GM18519 (cell line): ENCODE measurements at regions not wholly inside any gene's neighbourhood (a gene's known extent, or its start where the extent isn't known, plus 50 kb on each side); places are given as distances from the start of the nearest gene placed in this dataset.

ENCODE experiments used
- ATAC-seq: cut with Tn5 transposase; IDR thresholded peaks from one replicate; pipeline ENCODE4 v1.9.1; 2021; ENCODE audit warnings: mild to moderate bottlenecking, moderate library complexity; ENCODE audit not compliant: unreplicated experiment, low FRiP score

- no peak for ATAC-seq
These were observed 139.5 kb downstream of the KIF18A start for GRCh38 chr11:27968461-27968860.

- no peak for ATAC-seq
These were observed 142.4 kb downstream of the KIF18A start for GRCh38 chr11:27965559-27965958.

DNA sequence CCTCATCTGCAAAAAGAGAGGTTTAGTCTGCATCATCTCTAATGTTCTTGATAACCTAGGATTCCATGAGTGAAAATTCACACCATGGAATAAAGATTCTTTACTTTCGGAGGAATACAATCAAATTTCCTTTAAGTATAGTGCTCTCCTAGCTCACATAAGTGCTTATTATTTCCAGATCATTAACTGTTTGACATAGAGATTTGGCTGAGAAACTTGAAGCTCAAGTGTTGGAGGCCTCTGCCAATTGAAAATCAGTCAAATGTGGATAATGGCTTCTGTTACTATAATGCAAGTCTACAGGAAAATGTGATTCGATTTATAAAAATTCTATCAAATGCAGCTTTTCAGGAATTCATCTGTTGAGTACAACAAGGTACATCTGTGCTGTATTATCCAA lies 144.6 kb downstream of the KIF18A start:
- ATAC-seq: no peak

GRCh38 chr11:27949951-27950738 lies 157.8 kb downstream of the KIF18A start:
- ATAC-seq: no peak

- ATAC-seq: no peak
These were observed 162.6 kb downstream of the KIF18A start for GRCh38 chr11:27945348-27945747.

DNA sequence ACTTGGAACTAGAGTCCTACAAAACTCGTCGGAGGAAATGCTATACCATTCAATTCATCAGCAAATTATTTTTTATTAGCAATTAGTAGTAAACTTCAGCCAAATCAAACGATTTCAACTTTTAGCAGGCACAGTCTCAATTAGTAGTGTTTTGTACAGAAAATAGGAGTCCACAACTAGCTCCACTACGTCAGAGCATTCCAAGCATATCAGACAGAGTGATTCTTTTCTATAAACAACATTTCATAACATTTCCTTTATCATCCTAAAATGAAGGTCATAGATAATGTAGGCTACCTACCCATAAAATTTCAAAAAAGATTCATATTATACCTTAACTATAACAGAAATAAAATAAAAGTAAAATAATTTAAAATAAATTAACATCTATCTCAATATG lies 169.9 kb downstream of the KIF18A start:
- ATAC-seq: no peak

DNA sequence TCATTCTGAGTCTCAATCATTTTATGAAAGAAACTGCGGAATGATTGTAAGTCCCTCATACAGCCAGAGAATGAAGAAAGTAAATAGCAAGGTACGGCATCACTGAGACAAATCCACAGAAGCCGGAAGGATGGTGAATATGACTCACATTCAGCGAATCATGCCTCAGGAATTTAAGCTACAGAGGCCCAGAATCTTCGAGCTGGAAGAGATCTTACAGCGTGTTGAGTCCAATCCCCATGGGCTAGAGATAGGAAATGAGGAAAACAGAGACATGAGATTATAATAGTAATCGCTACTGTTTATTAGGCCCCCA lies 173.2 kb downstream of the KIF18A start:
- ATAC-seq: no peak

DNA sequence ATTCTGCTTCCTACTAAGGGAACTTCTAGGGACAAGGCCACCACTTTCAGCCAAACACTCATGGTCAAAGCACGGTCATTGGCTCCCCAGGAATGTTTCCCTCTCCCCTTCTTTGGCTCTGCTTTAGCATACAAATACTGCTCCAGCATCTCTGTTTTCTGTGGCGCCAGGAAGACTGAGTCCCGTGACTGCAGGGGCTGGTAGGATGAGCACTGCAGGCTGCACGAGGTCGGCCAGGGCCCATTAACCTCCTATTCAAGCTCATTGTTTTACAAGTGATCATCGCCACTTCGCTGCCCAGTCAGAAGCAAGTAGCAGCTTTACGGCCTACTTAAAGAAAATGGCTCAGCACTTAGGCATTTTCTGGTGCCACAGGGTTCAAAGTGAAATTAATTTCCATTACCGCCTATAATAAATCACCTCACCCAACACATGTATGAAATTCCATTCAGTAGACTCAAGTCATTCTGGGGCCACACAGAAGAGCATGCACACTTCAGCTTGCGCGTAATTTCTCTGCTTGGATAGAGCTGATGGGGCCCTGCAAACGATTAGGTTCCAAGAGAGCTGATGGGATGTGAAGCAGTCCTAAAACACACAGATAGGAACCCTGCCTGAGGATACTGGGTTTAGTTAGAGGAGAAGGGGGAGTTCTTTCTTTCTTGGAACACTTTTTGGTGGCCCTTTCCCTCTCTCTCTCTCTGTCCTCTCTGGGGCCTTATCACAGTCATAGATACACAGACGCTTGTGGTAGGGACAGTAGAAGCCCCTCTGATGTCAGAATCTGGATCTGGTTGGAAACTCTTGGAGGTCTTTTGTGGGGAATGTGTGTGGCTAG lies 173.7 kb downstream of the KIF18A start:
- ATAC-seq: no peak

GRCh38 chr11:27931770-27932169 lies 176.2 kb downstream of the KIF18A start:
- no peak for ATAC-seq

DNA sequence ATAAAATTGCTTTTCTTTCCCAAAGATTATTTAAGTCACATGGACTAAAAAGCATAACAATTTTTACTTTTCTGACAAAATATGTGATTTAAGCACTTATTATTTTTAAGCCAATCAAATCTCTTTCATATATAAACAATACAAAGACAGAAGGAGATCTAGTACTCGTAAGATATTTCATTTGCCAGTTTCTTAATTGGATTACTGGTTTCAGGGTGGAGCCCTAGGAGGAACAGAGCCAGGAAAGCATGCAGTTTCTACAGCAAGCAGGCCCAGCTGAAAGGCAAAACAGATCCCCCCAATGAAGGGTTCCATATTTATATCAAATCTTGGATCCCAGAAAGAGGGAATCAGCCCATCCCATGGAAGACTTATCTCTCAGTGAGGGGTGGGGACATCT lies 177.0 kb downstream of the KIF18A start:
- no peak for ATAC-seq

GRCh38 chr11:27928809-27929208 lies 179.1 kb downstream of the KIF18A start:
- no peak for ATAC-seq

DNA sequence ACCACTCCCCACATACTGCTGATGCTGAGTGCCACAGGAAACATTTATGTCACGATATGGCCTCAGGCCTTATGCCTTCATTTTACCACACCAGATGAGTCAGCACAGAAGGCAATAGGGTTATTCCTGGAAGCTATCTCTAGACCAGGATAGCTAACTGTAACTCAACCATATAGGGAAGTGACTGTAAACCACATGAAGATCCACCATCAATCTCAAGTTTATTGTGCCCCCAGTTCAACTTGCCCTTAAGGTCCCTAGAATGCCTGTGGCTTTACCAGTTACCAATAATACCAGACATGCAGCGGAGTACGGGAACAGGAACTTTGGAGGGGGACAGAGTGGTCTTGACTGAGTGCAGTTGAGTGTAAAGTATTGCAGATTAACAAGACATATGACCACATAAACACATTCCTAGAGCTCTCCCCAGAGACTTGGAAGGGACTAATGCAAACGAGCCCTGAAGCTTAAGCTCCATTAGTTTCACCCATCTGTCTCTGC lies 180.9 kb downstream of the KIF18A start:
- no peak for ATAC-seq

DNA sequence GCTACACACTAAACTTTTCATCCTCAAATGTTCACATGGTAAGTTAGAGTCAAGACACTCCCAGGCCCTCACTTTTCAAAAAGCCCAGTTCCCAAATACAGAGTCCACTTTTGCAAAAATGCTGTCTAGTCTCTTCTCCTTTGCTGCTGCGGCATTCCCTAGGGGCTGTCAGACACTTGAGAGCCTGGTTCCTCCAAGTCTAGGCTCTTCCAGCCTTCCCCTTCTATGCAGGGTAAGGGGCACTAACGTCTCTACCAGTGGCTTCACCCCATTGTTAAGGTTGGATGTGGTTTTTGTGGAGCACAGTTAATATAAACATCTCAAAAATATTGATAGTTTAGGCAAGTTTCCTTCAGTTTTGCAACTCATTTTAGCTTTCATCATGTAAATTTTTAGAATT lies 181.5 kb downstream of the KIF18A start:
- no peak for ATAC-seq

- no peak for ATAC-seq
These were observed 186.5 kb downstream of the KIF18A start for GRCh38 chr11:27921472-27921871.

DNA sequence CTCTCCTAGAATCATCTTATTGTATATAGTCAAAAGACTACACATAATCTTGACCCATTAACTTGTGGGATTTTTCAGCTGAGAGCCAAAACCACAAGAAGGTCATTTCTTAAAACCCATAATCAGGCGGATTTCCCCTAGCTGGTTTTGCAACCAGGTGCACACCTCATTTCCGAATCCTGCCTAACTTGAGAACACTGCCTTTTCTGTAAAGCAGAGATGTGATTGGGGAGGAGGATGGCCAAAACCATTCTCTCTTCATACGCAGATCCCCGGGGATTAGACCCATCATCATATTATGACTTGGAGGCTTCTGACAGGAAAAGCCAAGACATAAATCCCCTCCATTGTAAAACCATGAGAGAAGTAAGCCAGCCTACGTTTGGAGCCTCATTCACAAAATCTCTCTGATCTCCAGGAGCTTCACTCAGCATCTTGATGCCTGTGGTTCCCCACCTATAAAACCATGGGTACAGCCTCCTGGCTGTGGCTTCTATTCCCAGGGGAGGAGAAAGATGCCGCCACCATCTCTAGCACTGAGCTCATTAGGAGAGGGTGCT lies 191.3 kb downstream of the KIF18A start:
- peak; percentile 68 for ATAC-seq

DNA sequence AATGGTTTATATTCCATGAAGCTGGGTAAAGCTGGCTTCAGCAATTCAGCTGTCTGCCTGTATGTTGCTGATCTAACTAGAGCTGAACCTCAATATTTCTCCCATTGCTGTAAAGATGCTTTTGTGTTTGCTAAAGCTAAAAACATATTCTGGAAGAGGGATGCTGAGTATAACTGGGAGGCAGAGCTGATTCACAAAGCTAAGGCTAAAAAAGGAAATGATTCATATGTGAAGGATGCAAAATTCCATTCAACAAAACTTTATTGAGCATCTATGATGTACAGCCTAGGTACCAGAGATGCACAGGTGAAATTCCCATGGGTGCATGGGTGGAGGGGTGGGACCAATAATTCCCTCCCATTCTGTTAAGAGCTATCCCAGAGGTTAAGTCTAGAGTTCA lies 193.9 kb downstream of the KIF18A start:
- ATAC-seq: no peak

DNA sequence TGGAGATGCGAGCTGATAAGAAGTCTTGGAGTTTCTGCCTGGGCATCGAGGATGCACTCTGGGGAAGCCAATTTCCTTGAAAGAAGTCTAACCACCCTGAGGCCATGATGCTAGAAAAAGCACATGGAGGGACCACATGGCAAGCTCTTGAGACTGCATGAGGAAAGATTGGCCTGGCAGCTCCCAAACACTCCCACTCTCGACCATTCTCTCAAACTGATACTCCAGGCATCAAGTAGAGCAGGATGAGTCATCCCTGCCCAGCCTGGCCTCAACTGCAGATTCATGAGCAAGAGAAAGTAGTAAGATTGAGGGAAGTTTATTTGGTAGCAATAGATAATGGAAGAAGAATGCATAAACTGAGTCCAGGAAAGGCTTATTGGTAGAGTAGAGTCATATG lies 194.3 kb downstream of the KIF18A start:
- ATAC-seq: no peak

- ATAC-seq: no peak
These were observed 195.0 kb downstream of the KIF18A start for GRCh38 chr11:27912916-27913315.

DNA sequence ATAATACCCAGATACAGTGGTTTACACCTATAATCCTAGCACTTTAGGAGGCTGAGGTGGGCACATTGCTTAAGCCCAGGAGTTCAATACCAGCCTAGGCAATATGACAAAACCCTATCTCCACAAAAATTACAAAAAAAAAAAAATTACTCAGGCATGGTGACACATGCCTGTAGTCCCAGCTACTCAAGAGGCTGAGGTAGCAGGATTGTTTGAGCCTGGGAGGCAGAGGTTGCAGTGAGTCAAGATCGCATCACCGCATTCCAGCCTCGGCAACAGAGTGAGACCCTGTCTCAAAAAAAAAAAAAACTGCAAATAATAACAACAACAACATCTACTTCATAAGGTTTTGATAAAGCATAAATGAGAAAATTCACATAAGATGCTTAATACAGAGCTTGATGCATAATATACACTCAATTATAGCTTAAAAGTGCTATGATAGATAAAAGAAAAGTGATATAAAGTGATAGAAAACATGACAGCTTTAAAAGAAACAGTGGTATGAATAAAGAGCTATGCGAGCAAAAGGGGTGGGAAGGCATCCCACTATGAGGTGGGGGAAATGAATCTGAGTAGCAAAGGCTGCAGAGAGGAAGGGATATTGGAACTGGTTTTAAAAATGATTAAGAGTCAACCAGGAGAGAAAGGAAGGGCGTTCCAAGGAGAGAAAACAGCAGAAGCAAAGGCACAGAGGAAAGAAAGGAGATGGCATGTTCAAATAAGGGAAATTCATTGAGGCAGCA lies 197.6 kb downstream of the KIF18A start:
- ATAC-seq: no peak

- ATAC-seq: no peak
These were observed 198.6 kb downstream of the KIF18A start for GRCh38 chr11:27909386-27909785.

- no peak for ATAC-seq
These were observed 199.3 kb downstream of the KIF18A start for GRCh38 chr11:27908621-27909020.
